ENCODE measurements at regions not wholly inside any gene's neighbourhood (a gene's known extent, or its start where the extent isn't known, plus 50 kb on each side); places are given as distances from the start of the nearest gene placed in this dataset.

- H3K4me3 ChIP-seq, result no peak overlapping the region
- H3K36me3 ChIP-seq, result no peaks in the 10 kb centered on the region
- H3K9me3 ChIP-seq (replicated peaks), result no peaks in the 10 kb centered on the region
- no peak overlapping the region for H3K27ac ChIP-seq (replicated peaks)
- intact Hi-C loops (cut with micrococcal nuclease), result no loop called here
- no peak for TF ChIP-seq CTCF (IDR thresholded peaks at IDR 0.05; ENCODE audit: borderline replicate concordance)
- H3K4me1 ChIP-seq, result no peaks in the 10 kb centered on the region
- DNase-seq, result no peak
- no peaks in the 10 kb centered on the region for H3K27me3 ChIP-seq (ENCODE audit: low read depth)
Observed at GRCh38 chr6:101232961-101233360, 160.5 kb upstream of the GRIK2 start.

GRCh38 chr6:101236709-101237108 is 156.8 kb upstream of the GRIK2 start:
- Histone ChIP-seq H3K9me3 (replicated peaks) (no peaks in the 10 kb centered on the region), H3K27ac (replicated peaks) (no peak overlapping the region), H3K4me1 (no peaks in the 10 kb centered on the region), H3K4me3 (no peak overlapping the region), H3K36me3 (no peaks in the 10 kb centered on the region), H3K27me3 (ENCODE audit: low read depth) (no peaks in the 10 kb centered on the region)
- no peak for TF ChIP-seq CTCF (IDR thresholded peaks at IDR 0.05; ENCODE audit: borderline replicate concordance)
- intact Hi-C loops (cut with micrococcal nuclease), result no loop called here
- no peak for DNase-seq

GRCh38 chr6:101241442-101241841 is 152.1 kb upstream of the GRIK2 start:
- intact Hi-C loops (cut with micrococcal nuclease), result no loop called here
- Histone ChIP-seq H3K4me3 (no peak overlapping the region), H3K9me3 (replicated peaks) (peaks cover 3% of the 10 kb centered on the region), H3K27ac (replicated peaks) (no peak overlapping the region), H3K36me3 (no peaks in the 10 kb centered on the region), H3K4me1 (no peaks in the 10 kb centered on the region), H3K27me3 (ENCODE audit: low read depth) (no peaks in the 10 kb centered on the region)
- no peak for TF ChIP-seq CTCF (IDR thresholded peaks at IDR 0.05; ENCODE audit: borderline replicate concordance)
- DNase-seq, result no peak

GRCh38 chr6:101249470-101249869 is 144.0 kb upstream of the GRIK2 start:
- intact Hi-C loops (cut with micrococcal nuclease), result no loop called here
- TF ChIP-seq CTCF (IDR thresholded peaks at IDR 0.05; ENCODE audit: borderline replicate concordance), result no peak
- no peaks in the 10 kb centered on the region for H3K4me1 ChIP-seq
- H3K9me3 ChIP-seq (replicated peaks), result peaks cover 39% of the 10 kb centered on the region
- no peaks in the 10 kb centered on the region for H3K27me3 ChIP-seq (ENCODE audit: low read depth)
- H3K4me3 ChIP-seq, result no peak overlapping the region
- no peak overlapping the region for H3K27ac ChIP-seq (replicated peaks)
- DNase-seq, result no peak
- no peaks in the 10 kb centered on the region for H3K36me3 ChIP-seq

- DNase-seq, result no peak
- no peak for TF ChIP-seq CTCF (IDR thresholded peaks at IDR 0.05; ENCODE audit: borderline replicate concordance)
- intact Hi-C loops (cut with micrococcal nuclease), result no loop called here
- Histone ChIP-seq H3K9me3 (replicated peaks) (peaks cover 29% of the 10 kb centered on the region), H3K27ac (replicated peaks) (no peak overlapping the region), H3K27me3 (ENCODE audit: low read depth) (no peaks in the 10 kb centered on the region), H3K36me3 (no peaks in the 10 kb centered on the region), H3K4me1 (no peaks in the 10 kb centered on the region), H3K4me3 (no peak overlapping the region)
Observed at GRCh38 chr6:101257163-101257562, 136.3 kb upstream of the GRIK2 start.

GRCh38 chr6:101259505-101259904 is 134.0 kb upstream of the GRIK2 start:
- DNase-seq, result no peak
- TF ChIP-seq CTCF (IDR thresholded peaks at IDR 0.05; ENCODE audit: borderline replicate concordance), result no peak

More at GRCh38 chr6:101259505-101259904, 134.0 kb upstream of the GRIK2 start:
- intact Hi-C loops (cut with micrococcal nuclease), result no loop called here
- no peaks in the 10 kb centered on the region for H3K4me1 ChIP-seq
- H3K36me3 ChIP-seq, result no peaks in the 10 kb centered on the region
- H3K27ac ChIP-seq (replicated peaks), result no peak overlapping the region
- no peaks in the 10 kb centered on the region for H3K27me3 ChIP-seq (ENCODE audit: low read depth)
- H3K4me3 ChIP-seq, result no peak overlapping the region
- peaks cover 29% of the 10 kb centered on the region for H3K9me3 ChIP-seq (replicated peaks)
